A673 (cell line): ENCODE measurements at regions not wholly inside any gene's neighbourhood (a gene's known extent, or its start where the extent isn't known, plus 50 kb on each side); places are given as distances from the start of the nearest gene placed in this dataset.

ENCODE experiments used
- CTCF ChIP-seq: fragments of 300-800, 200-600 bp; sonication (generic); conservative IDR thresholded peaks from 2 replicates; pipeline ENCODE4 v1.5.1; 2017; ENCODE audit warnings: low read depth, mild to moderate bottlenecking, antibody characterized with exemption, low read length, moderate library complexity, mixed read lengths
- EZH2 ChIP-seq: fragments of 200-600 bp; sonication (generic); IDR thresholded peaks from 2 replicates; pipeline ENCODE4 v1.6.1; 2017; ENCODE audit warnings: borderline replicate concordance, low read depth, mild to moderate bottlenecking, mixed read lengths, antibody characterized with exemption, low read length; ENCODE audit not compliant: poor library complexity, severe bottlenecking

- no peak for TF ChIP-seq EZH2
- TF ChIP-seq CTCF: no peak
These were observed 283.5 kb upstream of the HDAC4 start for GRCh38 chr2:239684271-239684810.
